Neural crest cell (in vitro differentiated cells): ENCODE measurements at regions not wholly inside any gene's neighbourhood (a gene's known extent, or its start where the extent isn't known, plus 50 kb on each side); places are given as distances from the start of the nearest gene placed in this dataset.

Experiments used
- DNase-seq: peaks from one replicate; pipeline ENCODE4 v3.0.0; 2021; ENCODE audit warnings: low read depth, mixed read lengths, low spot score
- H3K27ac Mint-ChIP-seq: one replicate; pipeline ENCODE4 v1.8.0; 2021; ENCODE audit warnings: mild to moderate bottlenecking, mixed read lengths; ENCODE audit not compliant: unreplicated experiment
- H3K27me3 Mint-ChIP-seq: 2 replicates; pipeline ENCODE4 v1.8.0; 2021; ENCODE audit warnings: low read depth, mild to moderate bottlenecking, mixed read lengths
- H3K36me3 Mint-ChIP-seq: 2 replicates; pipeline ENCODE4 v1.8.0; 2021; ENCODE audit warnings: low read depth, mild to moderate bottlenecking, mixed read lengths
- H3K4me1 Mint-ChIP-seq: 2 replicates; pipeline ENCODE4 v1.8.0; 2021; ENCODE audit warnings: mixed read lengths
- H3K4me3 Mint-ChIP-seq: one replicate; pipeline ENCODE4 v1.8.0; 2021; ENCODE audit warnings: mild to moderate bottlenecking, mixed read lengths
- H3K9me3 Mint-ChIP-seq: 2 replicates; pipeline ENCODE4 v1.8.0; 2021; ENCODE audit warnings: mixed read lengths
- CTCF ChIP-seq: fragments of 200-600 bp; sonication (generic); conservative IDR thresholded peaks from 2 replicates; pipeline ENCODE4 v1.5.0; 2021; ENCODE audit warnings: antibody characterized with exemption, mild to moderate bottlenecking

- DNase-seq = no peak
- Mint-ChIP-seq H3K4me1 (no peaks in the 10 kb centered on the region), H3K27me3 (no peaks in the 10 kb centered on the region), H3K4me3 (no peak overlapping the region), H3K27ac (no peak overlapping the region), H3K36me3 (no peaks in the 10 kb centered on the region), H3K9me3 (peaks cover 4% of the 10 kb centered on the region)
- no peak for TF ChIP-seq CTCF
These were observed 263.8 kb upstream of the LUZP2 start for GRCh38 chr11:24233041-24233440.

DNA sequence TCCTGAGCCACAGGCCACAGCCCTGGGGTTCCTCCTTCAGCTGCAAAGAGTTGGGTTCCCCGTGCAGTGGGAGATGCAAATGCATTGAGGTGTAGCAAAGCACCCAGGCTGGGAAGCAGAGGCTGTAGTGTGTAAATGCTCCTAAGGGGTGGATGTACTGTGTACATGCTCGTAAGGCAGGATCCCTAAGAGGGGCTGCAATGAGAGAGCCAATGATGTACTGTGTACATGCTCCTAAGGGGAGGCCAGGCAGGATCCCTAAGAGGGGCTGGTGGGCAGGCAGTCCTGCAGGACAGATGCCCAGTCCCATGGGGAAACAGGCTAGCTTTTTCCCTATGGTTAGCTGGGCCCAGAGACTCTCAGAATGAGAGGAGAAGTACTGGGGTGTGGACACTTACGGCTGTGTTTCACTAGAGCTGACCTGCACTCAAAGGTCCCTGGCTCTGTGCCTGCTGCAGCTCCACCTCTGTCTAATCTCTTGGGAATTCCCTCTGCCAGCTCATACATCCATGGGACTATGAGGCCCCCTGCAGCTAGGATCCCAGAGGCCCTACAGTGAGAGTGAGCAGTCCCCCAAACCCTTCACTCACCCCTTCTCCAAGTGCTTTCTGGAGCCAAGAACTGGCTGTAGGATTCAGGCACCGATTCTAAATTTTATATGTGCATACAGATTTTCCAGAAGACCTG is 261.9 kb upstream of the LUZP2 start:
- peaks cover 4% of the 10 kb centered on the region for H3K9me3 Mint-ChIP-seq
- no peaks in the 10 kb centered on the region for H3K4me1 Mint-ChIP-seq
- no peak for DNase-seq
- TF ChIP-seq CTCF = no peak
- no peaks in the 10 kb centered on the region for H3K36me3 Mint-ChIP-seq
- no peaks in the 10 kb centered on the region for H3K27me3 Mint-ChIP-seq
- no peak overlapping the region for H3K4me3 Mint-ChIP-seq
- no peak overlapping the region for H3K27ac Mint-ChIP-seq

- H3K27ac Mint-ChIP-seq = no peak overlapping the region
- H3K27me3 Mint-ChIP-seq = no peaks in the 10 kb centered on the region
- no peak overlapping the region for H3K4me3 Mint-ChIP-seq
- no peak for TF ChIP-seq CTCF
- H3K36me3 Mint-ChIP-seq = peaks cover 3% of the 10 kb centered on the region
- H3K4me1 Mint-ChIP-seq = no peaks in the 10 kb centered on the region
- DNase-seq = no peak
- peaks cover 9% of the 10 kb centered on the region for H3K9me3 Mint-ChIP-seq
These were observed 257.8 kb upstream of the LUZP2 start for GRCh38 chr11:24238771-24239645.

DNA sequence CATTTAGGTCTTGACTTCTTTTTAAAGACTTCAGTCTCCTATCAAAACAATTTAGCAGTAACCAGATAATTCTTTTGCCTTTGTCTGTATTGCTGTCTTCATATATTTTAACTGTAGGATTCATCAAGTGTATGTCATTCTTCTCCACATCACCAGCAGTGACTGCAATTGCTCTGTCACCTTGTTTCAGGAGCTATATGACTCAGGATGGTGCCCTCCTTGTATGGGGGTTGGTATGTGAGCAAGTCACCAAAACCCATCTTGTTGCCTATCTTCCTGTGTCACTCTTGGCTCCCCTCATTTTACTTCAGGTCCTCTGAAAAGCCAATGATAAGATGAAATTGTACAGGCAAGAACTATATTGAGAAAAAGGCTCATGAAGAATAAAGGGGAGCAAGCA is 256.9 kb upstream of the LUZP2 start:
- Mint-ChIP-seq H3K27ac (no peak overlapping the region), H3K4me3 (no peak overlapping the region), H3K27me3 (no peaks in the 10 kb centered on the region), H3K4me1 (no peaks in the 10 kb centered on the region), H3K36me3 (peaks cover 3% of the 10 kb centered on the region), H3K9me3 (peaks cover 9% of the 10 kb centered on the region)
- TF ChIP-seq CTCF = no peak
- no peak for DNase-seq

DNA sequence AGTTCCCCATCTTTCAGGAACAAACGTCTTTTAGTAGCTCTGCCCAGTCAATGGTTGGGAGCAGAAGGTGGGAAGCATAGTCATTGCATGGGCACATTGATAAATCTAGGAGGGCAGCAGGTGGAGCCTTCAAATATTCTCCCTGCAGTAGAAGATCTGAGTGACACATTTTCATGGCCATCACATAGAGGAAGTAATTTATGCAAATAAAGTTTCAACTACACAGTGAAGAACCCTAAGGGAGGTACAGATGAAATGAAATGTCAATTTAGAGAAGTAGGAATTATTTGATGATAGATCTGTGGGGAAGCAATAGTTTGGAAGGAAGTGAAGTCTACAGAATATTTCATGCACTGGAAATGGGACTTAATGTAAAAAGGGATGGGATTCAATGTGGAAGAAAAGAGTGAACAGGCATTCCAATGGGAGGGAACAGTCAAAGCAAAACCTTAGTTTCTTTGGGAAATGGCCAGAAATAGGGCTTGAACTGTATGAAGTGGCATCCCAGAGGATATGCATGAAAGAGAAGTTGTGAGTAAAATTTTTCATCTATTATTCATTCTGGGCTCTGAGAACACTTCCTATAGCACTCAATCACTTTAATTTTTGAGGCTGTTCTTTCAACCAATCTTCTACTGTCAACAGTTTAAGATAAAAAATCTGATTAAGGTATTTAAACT is 256.2 kb upstream of the LUZP2 start:
- no peak for TF ChIP-seq CTCF
- Mint-ChIP-seq H3K27ac (no peak overlapping the region), H3K9me3 (peaks cover 9% of the 10 kb centered on the region), H3K27me3 (peaks cover 2% of the 10 kb centered on the region), H3K4me1 (no peaks in the 10 kb centered on the region), H3K36me3 (peaks cover 3% of the 10 kb centered on the region), H3K4me3 (no peak overlapping the region)
- no peak for DNase-seq
